NCI-H2081 treated with DMSO at 0.1 percent for 48 hours (cell line): ENCODE measurements at regions not wholly inside any gene's neighbourhood (a gene's known extent, or its start where the extent isn't known, plus 50 kb on each side); places are given as distances from the start of the nearest gene placed in this dataset.

Experiments
- DNase-seq: peaks from one replicate; lab custom pipeline; 2025; lab: John Stamatoyannopoulos, UW

DNA sequence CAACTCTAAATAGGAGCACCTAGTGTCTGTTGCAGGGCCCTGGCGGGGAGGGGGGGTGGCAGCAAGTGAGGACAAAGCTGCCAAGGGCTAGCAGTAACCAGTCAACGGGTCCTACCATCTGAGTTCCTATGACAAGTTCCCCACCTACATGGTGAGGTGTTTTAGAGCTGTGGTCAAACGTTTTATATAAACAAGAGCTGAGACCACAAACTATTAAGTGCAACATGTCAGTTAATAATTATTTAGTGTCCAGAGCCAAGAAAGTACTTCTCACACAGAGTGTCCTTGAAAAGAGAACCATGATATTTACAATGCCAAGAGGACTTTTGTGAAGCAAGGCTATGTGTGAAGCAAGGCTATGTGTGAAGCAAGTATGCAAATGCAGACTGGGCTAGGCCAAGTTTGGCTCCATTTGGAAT is 434.7 kb downstream of the TNS3 start:
- DNase-seq = no peak

DNA sequence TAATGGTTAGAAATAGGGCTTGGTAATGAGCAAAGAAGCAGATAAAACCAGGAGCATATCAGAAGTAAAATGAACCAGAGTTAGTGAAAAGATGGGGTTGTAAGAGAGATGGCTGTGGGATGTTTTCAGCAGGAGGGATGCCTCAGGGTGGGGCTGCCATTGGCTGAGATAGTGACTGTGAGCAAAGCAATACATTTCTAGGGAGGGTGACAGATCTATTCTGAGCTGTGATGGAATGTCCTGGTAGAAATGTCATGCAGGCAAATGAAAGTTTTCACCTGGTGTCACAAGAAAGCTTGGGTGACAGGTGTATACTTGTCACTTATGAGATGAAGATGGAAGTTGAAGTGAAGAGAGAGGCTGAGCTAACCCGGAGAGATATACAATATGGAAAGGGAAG is 435.9 kb downstream of the TNS3 start:
- no peak for DNase-seq

DNA sequence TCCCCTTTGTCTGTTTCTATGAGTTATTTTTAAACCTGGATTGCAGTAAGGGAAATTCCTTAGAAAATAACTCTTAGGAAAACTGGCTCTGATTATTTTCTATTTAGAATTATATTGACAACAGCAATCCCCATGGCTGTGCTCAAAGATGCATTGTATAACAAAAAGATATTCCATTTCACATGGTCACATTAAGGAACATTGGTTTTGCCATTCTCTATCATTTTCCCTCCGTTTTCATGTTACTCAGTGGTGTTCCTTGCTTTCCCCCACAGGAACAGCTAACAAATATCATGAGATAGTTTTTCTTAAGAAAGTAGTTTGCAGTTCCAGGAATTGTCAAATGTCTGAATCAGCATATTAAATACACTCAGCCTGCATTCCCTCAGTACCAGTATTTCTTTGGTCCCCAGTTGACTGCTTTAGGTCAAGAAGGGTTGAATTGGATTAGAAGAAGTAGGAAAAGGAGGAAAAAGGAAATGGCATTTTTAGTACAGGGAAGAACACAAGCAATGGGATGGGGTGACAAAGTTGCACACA is 436.7 kb downstream of the TNS3 start:
- no peak for DNase-seq

DNA sequence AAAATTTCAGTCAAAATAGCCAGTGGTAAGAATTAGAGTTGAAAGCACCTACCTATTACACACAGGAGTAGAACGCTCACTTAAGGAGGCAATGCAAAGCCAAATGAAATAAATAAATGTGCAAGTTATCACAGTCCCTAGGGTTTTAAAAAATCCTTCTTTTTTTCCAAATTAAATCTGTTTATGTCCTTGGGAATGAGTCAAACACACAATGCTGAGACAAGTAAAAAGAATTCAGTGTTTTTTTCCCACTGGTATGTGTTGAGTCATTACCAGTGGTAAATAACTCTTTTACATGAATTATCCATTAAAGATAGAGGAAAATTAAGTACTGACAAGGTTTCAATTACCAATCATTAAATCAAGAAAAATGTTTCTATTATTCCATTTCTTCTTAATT is 438.6 kb downstream of the TNS3 start:
- no peak for DNase-seq

DNA sequence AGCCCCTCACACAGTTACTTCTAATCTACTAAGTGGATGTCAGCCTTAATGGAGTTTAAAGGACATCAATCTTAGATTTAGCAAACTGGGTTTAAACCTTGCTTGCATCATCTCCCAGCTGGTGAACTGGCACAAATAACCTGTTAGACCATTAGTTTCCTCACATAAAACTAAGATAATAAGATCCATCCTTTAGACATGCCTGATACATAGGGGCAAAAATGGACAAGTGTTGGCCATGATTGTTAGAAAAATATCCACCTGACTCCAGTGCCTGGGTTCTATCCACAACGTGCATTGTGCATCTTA is 439.1 kb downstream of the TNS3 start:
- DNase-seq = no peak

DNA sequence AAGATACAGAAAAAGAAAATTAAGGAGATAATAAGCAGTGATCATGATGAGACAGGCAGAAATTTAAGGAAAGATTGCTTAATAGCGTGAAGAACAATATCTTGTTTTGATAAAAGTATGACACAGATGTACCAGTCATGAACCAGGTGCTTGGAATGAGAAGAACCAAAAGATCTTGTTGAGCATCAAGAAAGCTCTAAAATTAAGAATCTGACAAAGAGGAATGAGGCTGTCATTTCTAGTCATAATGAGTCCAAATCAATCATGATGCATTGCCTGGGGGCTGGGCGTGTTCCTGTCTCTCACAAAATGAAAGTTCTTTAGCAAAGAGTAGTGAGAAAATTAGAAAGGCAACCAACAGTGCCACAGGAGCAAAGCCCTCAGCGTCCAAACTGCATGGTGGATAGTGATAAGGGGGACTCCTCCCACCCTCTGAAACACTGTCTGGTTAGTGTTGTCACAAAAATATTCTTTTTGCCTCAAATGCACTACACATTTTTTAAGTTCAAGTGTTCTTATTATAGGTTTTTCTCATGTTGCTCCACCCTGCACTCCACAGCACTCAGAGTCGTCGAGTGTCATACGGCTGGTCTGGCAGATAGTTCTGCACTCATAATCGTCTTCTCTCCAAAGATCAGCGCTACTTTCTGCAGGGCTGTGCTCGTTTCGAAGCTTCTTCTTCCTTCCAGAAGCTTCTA is 439.6 kb downstream of the TNS3 start:
- no peak for DNase-seq

DNA sequence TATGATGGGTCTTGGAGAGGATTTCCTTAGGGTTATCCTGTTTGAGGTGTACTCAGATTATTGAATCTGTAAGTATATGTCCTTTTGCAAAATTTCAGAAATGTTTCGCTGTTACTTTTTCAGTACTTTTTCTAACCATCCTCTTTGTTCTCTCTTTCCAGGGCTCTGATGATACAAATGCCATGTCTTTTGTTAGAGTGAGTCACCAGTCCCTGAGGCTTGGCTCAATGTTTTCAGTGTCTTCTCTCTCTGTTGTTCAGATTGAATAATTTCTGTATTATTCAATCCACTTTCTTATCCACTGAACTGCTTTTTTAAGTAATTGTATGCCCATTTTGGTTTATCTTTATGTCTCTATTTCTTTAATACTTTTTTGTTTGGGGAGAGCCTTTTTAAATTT is 449.4 kb downstream of the TNS3 start:
- DNase-seq = no peak

DNA sequence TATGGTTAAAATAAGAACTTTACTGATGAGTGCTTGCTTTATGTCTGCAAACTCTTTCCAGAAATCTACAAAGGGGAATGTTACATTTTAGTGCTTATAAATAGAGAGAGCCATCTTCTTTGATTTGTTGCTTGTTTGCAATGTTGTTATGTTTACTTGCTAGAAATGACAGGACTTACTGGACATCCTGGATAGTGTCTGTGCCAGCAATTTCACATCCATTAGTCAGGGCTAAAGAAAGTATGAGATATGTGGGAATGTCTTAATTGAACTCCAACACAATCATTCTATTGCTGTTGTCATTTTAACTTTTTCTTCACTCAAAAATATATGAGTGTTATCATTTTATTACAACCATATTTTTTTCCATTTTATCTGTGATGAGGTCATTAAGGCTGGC is 453.2 kb downstream of the TNS3 start:
- no peak for DNase-seq

DNA sequence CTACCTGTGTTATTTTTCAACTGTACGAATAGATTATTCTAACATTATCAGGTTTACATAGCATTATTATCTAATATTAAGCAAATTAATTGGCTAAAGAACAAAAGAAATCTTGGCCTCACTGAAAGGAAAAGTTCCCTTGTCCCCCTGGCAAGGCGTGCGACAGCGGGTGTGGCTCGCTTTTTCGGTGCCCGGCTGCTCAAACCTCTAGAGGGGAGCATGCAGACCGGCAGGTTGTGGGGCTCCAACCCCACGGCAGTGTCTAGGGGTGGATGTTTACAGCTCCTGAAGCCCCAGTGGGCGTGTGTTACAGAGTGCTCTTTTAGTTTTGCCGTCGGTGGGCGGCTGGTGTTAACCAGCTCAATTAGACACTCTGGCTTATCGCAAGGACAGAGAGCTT is 456.4 kb downstream of the TNS3 start:
- no peak for DNase-seq

DNA sequence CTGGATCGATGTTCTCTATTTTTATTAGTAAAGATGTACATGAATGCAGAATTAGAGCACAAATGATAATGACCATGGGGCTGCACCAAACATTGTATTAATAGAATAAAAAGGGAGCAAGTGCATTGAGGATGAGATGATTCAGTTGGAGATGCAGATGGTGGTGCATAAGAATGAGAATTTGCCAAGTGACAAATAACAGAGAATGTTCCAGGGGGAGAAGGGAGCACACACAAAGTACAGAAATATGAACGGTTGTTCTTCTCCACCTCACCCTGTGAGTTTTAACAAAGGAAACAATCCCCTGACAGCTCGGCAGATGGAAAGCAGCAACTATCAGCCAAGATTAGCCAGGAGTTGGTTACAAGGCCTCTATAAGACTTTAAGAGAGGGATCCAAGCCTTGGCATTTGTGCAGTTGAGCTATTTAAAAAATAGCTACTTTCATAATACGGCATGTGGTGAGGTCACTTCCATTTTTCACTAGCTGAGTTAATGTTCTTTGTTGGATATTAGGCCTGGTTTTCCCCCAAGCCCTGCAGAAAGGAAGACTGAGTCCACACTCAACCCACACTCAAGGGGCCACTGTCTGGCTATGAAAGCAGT is 462.5 kb downstream of the TNS3 start:
- no peak for DNase-seq

DNA sequence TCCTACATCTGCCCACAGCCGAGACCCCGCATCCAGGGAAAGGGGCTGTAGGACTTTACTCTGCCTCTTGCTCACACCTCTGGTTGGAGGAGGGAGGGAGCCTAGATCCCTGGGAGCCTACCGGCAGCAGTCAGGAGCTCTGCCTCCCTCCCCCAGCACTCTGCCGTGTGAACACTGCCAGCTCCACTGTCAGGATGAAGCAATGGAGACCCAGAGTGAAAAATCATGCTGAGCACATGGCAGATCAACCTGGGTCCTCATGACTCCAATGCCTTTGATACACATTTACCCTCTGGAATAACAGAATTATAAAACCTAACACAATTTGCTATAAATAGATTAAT is 477.7 kb downstream of the TNS3 start:
- DNase-seq = no peak

DNA sequence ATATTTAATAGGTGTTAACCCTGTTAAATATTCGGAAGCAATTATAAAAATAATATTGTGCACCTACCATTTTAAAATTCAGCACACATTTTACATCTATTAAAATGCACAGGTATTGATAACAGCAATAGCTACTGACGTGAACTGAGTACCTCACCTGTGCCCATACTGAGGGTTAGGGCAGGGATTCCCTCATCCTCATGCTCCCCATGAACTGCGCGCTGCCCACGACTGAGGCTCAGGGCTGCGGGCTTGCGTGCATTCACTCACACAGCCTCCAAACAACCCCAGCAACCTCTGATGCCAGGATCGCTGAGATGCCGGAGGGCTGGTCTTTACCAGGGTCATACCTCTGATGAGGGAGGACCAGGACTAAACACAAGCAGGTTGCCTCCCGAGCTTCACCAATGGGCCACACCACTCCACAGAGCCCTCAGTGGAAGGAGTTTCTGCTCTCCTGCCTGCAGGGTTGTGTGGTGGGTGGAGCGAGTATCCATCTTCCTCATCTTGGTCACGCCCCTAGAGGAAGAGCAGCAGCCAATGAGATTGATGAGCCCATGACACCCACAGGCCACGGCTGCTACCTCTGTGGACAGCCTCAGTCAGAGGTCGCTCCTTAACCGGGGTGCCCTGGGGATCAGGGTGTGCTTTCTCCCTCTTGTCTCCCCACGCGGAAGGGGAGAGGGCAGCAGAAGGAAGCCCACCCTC is 478.3 kb downstream of the TNS3 start:
- no peak for DNase-seq

DNA sequence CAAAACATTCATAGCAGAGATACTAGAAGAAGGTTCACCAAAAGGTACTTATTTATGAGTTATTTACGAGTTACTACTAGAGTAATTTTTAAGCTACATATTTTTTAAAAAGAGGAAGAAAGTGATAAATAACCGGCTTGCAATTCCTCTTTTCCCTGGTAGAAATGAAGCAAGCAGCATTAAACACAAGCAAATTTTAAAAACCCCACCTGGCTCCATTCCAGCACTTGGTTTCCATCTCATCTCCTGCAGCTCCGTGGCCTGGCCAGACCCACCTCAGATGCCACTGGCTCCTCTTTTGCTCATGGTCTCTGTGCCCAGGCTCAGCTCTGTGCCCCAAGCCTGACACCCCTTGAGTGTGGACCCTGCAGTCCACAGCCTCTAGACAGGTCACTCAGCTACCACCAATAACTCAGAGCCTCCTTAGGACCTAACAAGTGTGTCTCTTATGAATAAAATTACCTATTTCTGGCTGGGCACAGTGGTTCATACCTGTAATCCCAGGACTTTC is 479.5 kb downstream of the TNS3 start:
- no peak for DNase-seq

DNA sequence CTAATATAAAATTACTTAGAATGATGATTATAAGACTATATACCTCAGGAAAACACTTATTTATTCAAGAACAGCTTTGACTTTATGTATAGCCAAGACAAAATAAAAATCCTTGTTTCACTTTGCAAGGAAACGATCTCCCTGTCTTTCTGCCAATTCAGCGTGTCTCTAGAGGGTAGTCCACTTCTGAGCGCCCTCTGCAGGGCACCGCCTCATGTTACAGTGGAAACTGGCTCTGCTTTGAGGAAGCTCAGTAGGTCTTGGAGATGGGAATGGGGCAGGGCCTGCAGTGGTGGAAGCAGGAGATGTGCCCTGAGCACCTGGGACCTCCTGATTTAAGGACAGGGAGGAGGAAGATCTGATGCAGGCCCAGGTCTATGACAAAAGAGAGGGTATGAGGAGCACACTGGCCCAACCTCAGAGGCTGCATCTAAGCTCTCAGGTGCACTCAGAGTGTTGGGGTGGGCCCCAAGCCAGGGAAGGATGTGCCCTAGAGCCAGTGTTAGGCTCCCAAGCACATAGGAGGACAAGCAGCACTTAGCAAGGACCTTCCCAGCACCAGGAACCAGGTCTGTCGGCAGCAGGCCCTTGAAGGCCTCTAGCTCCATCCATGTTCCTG is 481.0 kb downstream of the TNS3 start:
- no peak for DNase-seq

DNA sequence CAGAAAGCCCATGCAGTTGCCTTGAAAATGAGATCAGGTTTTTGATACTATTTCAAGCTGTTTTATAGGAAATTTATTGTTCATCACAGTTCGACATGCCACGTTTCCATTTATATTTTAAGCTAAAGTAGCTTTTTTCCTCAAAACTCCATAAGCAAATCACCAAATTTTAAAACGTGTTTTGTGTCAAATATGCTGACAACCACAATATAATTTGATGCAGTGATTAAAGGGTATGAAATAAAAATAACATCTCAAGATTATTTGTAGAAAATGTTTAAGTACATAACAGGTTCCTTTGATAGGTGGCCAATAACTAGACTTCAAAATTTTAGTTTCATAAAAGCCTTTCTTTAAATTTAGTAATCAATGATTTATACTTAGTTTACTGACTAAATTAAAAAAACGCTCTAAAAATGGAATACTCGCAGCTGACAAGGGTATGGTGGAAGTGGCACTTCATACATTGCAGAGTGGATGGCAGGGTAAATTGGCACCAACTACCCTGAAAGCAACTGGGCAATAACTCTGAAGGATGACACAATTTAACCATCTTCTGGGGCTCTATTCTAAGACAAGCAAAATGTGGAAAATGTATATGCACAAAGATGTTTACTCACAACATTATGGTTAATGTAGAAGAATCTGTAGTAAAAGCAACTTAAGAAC is 481.6 kb downstream of the TNS3 start:
- no peak for DNase-seq

DNA sequence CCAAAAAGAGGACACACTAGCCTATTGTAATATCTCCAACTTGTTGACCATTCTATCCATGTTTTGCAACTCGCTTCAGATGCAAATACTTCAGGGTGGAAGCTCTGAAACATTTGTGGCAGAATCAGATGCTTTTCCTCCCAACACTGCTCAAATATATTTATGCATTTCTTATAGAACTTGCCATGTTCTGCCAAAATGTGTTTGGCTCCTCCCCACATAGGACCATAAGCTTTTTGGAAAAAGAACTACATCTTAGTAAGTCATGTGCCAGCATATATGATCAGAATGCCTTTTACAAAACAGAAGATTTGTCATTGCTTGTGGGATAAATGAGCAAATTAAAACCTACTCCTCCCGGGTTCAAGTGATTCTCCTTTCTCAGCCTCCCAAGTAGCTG is 484.5 kb downstream of the TNS3 start:
- DNase-seq = no peak

DNA sequence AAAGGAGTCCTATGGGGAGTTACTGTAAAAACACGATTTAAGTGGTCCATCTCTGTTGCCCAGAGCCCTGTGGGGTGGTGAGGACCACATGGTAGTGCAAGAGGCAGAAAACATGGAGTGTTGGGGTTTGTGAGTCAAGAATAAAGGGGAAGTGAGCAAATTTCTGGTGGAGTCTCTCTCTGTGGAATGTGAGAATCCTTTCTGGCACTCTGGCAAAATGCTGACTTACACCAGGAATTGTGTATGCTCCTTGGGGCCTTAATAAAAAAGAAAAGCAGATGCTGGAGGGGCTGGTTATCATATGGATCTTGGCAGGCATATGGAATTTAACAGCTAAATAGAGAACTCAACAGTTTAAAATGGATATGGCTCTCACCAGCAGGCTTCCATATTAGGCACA is 486.0 kb downstream of the TNS3 start:
- DNase-seq = no peak

DNA sequence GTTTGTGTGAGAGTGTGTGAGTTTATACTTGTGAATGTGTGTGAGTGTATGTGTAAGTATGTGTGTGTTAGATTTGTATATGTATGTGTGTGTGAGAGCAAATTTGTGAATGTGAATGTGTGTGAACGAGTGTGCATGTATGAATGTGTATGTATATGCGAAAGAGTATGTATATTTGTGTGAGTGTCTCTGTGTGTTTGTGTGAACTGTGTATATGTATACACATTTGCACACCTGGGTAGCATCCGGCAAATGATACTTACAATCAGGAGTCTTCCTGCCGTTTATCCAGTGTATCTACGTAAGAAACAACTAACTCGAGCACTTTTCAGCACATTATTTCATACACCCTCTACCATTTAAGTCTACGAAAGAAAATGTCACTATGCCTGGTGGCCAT is 487.4 kb downstream of the TNS3 start:
- no peak for DNase-seq

DNA sequence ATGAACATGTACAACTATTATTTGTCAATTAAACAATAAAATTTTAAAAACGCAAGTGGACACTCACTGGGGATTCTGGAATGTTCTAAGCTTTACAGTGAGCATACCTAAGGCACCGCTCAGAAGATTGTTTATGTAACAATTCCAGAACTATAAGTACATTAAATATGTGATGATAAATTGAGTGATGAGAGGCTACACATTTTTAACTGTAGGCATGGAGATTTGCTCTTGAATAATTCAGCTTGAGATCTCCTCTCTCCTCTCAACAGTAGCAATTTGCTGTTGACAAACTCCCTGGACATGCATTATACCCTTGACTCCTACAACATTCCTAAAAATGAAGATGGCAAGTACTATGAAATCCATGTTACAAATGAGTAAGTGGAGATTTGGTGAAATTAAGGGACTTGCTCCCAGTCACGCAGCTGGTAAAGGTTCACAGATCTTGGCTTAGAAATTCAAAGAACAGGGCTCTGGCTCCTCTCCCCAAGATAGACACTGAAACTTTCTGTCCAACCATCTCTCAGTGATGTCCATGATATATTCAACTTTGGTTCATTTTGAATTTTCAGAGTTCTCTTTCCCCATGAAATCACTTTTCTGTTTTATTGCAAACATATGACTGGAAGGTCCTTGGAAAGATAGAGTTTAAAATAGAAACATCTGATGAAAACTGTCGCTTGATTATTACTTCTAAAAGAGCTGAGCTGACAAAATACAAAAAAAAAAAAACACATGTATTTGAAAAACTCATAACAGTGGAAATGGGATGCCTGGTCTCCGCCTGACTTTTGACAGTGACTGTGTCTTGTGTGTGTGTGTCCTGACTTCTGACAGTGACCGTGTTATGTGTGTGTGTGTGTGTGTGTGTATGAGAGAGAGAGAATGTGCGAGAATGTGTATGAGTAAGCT is 488.3 kb downstream of the TNS3 start:
- no peak for DNase-seq

DNA sequence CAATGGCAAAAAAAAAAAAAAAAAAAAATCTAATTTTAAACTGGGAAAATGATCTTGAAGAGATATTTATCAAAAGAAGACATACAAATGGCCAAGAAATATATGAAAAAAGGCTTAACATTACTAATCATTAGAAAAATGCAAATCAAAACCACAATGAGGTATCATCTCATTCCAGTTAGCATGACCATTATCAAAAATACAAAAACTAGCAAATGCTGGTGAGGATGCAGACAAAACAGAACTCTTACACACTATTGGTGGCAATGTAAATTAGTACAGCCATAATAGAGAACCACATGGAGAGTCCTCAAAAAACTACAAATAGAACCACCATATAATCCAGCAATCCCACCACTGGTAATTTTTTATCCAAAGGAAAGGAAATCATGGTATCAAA is 489.6 kb downstream of the TNS3 start:
- DNase-seq = no peak

DNA sequence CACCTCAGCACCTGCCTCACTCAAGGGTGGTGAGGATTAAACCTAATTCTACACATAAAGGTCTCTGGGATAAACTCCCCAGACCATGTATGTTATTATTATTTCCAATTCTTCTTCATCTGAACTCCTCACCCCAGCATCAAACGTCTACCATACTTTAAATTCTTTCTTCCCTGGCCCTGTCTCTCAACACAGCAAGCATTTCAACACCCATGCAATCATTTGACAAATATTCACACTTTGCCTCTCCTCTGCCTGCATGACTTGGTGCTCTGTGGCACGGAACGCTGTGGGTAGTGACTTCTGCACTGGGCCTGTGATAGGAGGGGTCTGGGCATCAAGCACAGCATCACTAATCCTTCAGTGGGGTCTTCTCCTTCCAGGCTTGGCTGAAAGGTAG is 490.8 kb downstream of the TNS3 start:
- no peak for DNase-seq
